ENCODE measurements at regions not wholly inside any gene's neighbourhood (a gene's known extent, or its start where the extent isn't known, plus 50 kb on each side); places are given as distances from the start of the nearest gene placed in this dataset.

DNA sequence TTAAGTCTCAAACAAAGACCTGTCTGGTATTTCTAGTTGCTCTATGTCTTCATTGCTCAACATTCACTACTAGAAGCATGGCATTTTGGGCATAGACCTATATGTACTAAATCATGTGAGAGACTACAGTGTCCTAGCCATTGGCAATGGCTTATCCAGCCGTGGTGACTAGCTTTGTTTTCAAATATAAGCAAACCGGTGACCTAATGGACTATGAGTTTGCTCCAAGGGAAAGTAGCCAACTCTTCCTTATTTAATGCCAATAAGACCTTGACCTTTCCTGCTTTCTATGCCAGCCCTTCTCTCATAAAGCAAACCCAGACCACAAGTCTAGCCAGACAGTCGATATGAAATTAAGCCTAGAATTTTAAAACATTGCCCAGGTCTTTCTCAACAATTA, 113.7 kb upstream of the CREB1 start:
- CTCF ChIA-PET, result no interaction called here
- Mint-ChIP-seq H3K27ac (ENCODE audit: unreplicated experiment) (no peak overlapping the region), H3K9me3 (ENCODE audit: low read depth, unreplicated experiment) (no peaks in the 10 kb centered on the region), H3K36me3 (ENCODE audit: insufficient read depth, unreplicated experiment) (no peaks in the 10 kb centered on the region), H3K4me3 (ENCODE audit: low read depth, unreplicated experiment) (no peak overlapping the region), H3K27me3 (ENCODE audit: unreplicated experiment) (no peaks in the 10 kb centered on the region), H3K4me1 (ENCODE audit: low read depth, unreplicated experiment) (no peaks in the 10 kb centered on the region)
- no TSS peak for BruUV-seq (replicated peaks)
- no peak for DNase-seq
- intact Hi-C loops (cut with micrococcal nuclease; ENCODE audit: unreplicated experiment), result no loop called here
- TF ChIP-seq, protein P1, sequence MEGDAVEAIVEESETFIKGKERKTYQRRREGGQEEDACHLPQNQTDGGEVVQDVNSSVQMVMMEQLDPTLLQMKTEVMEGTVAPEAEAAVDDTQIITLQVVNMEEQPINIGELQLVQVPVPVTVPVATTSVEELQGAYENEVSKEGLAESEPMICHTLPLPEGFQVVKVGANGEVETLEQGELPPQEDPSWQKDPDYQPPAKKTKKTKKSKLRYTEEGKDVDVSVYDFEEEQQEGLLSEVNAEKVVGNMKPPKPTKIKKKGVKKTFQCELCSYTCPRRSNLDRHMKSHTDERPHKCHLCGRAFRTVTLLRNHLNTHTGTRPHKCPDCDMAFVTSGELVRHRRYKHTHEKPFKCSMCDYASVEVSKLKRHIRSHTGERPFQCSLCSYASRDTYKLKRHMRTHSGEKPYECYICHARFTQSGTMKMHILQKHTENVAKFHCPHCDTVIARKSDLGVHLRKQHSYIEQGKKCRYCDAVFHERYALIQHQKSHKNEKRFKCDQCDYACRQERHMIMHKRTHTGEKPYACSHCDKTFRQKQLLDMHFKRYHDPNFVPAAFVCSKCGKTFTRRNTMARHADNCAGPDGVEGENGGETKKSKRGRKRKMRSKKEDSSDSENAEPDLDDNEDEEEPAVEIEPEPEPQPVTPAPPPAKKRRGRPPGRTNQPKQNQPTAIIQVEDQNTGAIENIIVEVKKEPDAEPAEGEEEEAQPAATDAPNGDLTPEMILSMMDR (IDR thresholded peaks at IDR 0.05; ENCODE audit: unreplicated experiment), result no peak

DNA sequence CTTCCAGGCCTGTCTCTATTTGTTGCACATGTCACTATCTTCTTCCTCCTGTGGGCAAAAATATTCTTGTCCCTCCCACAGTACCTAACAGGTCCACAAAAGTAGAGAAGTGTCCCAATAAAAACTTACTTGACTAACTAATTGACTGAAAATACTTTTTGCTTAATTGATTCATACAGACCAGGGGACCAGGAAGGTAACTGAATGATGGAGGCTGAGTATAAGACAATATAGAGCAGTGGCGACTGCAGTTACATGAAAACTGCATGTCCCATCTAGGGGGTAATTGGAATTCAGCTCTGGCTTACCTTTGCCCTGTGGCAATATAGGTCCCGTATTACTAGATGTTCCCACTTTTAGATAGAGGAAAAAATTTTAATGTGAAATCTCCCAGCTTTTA, 112.9 kb upstream of the CREB1 start:
- Mint-ChIP-seq H3K27me3 (ENCODE audit: unreplicated experiment) (no peaks in the 10 kb centered on the region), H3K36me3 (ENCODE audit: insufficient read depth, unreplicated experiment) (no peaks in the 10 kb centered on the region), H3K4me1 (ENCODE audit: low read depth, unreplicated experiment) (no peaks in the 10 kb centered on the region), H3K27ac (ENCODE audit: unreplicated experiment) (no peak overlapping the region), H3K9me3 (ENCODE audit: low read depth, unreplicated experiment) (no peaks in the 10 kb centered on the region), H3K4me3 (ENCODE audit: low read depth, unreplicated experiment) (no peak overlapping the region)
- TF ChIP-seq, protein P1 (IDR thresholded peaks at IDR 0.05; ENCODE audit: unreplicated experiment), result no peak
- intact Hi-C loops (cut with micrococcal nuclease; ENCODE audit: unreplicated experiment), result no loop called here
- no peak for DNase-seq
- BruUV-seq (replicated peaks), result no TSS peak
- CTCF ChIA-PET, result no interaction called here

DNA sequence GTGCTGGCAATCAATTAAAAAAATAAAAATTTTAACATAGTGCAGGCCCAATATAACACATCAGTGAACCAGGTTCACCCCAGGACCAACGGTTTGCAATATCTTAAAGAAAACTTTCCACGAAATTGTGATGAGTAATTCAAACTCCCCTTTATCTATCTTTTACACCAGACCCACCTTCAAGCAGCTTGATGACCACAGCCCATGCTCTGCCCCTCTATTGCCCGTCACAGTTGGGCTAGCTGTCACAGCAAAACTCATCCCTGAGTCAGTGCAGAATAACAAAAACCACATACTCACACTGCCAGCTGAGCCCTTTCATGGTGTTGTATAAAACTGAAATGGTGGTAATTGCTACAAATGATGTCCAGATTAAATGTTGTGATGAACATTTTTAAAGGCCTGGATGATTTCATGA, 112.5 kb upstream of the CREB1 start:
- H3K36me3 Mint-ChIP-seq (ENCODE audit: insufficient read depth, unreplicated experiment), result no peaks in the 10 kb centered on the region
- no peak overlapping the region for H3K4me3 Mint-ChIP-seq (ENCODE audit: low read depth, unreplicated experiment)
- CTCF ChIA-PET, result no interaction called here
- no peak overlapping the region for H3K27ac Mint-ChIP-seq (ENCODE audit: unreplicated experiment)
- no peaks in the 10 kb centered on the region for H3K27me3 Mint-ChIP-seq (ENCODE audit: unreplicated experiment)
- no peaks in the 10 kb centered on the region for H3K9me3 Mint-ChIP-seq (ENCODE audit: low read depth, unreplicated experiment)
- DNase-seq, result no peak
- intact Hi-C loops (cut with micrococcal nuclease; ENCODE audit: unreplicated experiment), result no loop called here
- TF ChIP-seq, protein P1 (IDR thresholded peaks at IDR 0.05; ENCODE audit: unreplicated experiment), result no peak
- H3K4me1 Mint-ChIP-seq (ENCODE audit: low read depth, unreplicated experiment), result no peaks in the 10 kb centered on the region
- no TSS peak for BruUV-seq (replicated peaks)

DNA sequence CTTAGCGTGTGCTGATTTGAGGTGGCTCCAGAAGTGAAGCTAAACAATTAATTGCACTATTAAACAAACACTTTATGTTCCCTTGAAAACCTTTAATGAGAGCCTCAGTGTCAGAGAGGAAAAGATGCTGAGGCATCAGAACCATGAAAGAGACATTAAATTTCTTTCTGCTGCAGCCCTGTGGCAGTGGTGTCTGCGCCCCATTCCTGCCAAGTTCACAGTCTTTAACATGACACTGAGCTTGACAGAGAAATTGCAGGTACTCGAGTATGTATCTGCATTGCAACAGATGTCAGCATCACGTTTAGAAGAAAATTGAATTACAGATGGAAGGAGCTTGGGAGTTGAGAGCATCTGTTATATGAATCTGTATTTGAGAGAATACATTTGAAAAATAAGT, 111.3 kb upstream of the CREB1 start:
- Mint-ChIP-seq H3K9me3 (ENCODE audit: low read depth, unreplicated experiment) (no peaks in the 10 kb centered on the region), H3K4me1 (ENCODE audit: low read depth, unreplicated experiment) (no peaks in the 10 kb centered on the region), H3K27ac (ENCODE audit: unreplicated experiment) (no peak overlapping the region), H3K36me3 (ENCODE audit: insufficient read depth, unreplicated experiment) (no peaks in the 10 kb centered on the region), H3K4me3 (ENCODE audit: low read depth, unreplicated experiment) (no peak overlapping the region), H3K27me3 (ENCODE audit: unreplicated experiment) (no peaks in the 10 kb centered on the region)
- intact Hi-C loops (cut with micrococcal nuclease; ENCODE audit: unreplicated experiment), result no loop called here
- TF ChIP-seq, protein P1 (IDR thresholded peaks at IDR 0.05; ENCODE audit: unreplicated experiment), result no peak
- CTCF ChIA-PET, result no interaction called here
- no peak for DNase-seq
- no TSS peak for BruUV-seq (replicated peaks)

DNA sequence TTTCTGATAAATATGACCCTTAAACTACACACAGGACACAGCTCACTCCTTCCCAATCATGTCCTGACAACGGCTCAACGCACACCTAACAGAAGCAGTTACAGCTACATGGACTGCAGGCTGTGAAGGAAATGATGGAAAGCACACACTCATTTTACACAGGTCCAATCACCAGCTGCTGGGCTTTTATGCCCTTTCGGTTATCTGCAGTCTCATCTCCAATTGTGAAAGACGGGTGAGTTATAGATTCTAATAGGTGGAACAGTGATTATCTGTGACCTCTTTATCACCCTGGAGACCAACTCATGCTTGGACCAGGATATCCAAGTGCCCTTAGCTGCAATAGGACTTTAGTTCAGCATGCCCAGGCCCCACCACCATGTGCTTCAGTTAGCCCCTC, 110.4 kb upstream of the CREB1 start:
- BruUV-seq (replicated peaks), result no TSS peak
- intact Hi-C loops (cut with micrococcal nuclease; ENCODE audit: unreplicated experiment), result no loop called here
- TF ChIP-seq, protein P1 (IDR thresholded peaks at IDR 0.05; ENCODE audit: unreplicated experiment), result no peak
- no peaks in the 10 kb centered on the region for H3K4me1 Mint-ChIP-seq (ENCODE audit: low read depth, unreplicated experiment)
- CTCF ChIA-PET, result no interaction called here
- H3K27ac Mint-ChIP-seq (ENCODE audit: unreplicated experiment), result no peak overlapping the region
- DNase-seq, result no peak
- no peaks in the 10 kb centered on the region for H3K27me3 Mint-ChIP-seq (ENCODE audit: unreplicated experiment)
- H3K36me3 Mint-ChIP-seq (ENCODE audit: insufficient read depth, unreplicated experiment), result no peaks in the 10 kb centered on the region
- H3K9me3 Mint-ChIP-seq (ENCODE audit: low read depth, unreplicated experiment), result no peaks in the 10 kb centered on the region
- no peak overlapping the region for H3K4me3 Mint-ChIP-seq (ENCODE audit: low read depth, unreplicated experiment)
